Esophagus squamous epithelium (tissue), 5 donors: ENCODE measurements at regions not wholly inside any gene's neighbourhood (a gene's known extent, or its start where the extent isn't known, plus 50 kb on each side); places are given as distances from the start of the nearest gene placed in this dataset.
A peak's percentile ranks its signal among the peaks of the same experiment; 100 is the strongest.

Source experiments
- DNase-seq: peaks from one replicate; lab custom pipeline; 2025; lab: John Stamatoyannopoulos, UW
- H3K27ac ChIP-seq, 4 donors: fragments of 200-600 bp; sonication (generic); one replicate each; pipeline ENCODE4 v1.5.1; 2016 to 2019; ENCODE audit warnings: mild to moderate bottlenecking in 1 of 4
- H3K27me3 ChIP-seq, 4 donors: fragments of 200-600 bp; sonication (generic); 1 replicate in 3 of 4; 2 replicates in 1 of 4; pipeline versions ENCODE4 v1.5.1 to v1.6.0; 2017 to 2021; ENCODE audit warnings: antibody characterized with exemption in 1 of 4
- H3K36me3 ChIP-seq, 3 donors: fragments of 200-600 bp; sonication (generic); one replicate each; pipeline ENCODE4 v1.5.1; 2016 to 2019
- H3K4me1 ChIP-seq, 3 donors: fragments of 200-600 bp; sonication (generic); one replicate each; pipeline ENCODE4 v1.5.1; 2017 to 2019
- H3K4me3 ChIP-seq, 4 donors: fragments of 200-600 bp; sonication (generic); 1 replicate in 3 of 4; 2 replicates in 1 of 4; pipeline ENCODE4 v1.5.1; 2016 to 2019; ENCODE audit warnings: mild to moderate bottlenecking in 2 of 4, moderate library complexity in 1 of 4
- H3K9me3 ChIP-seq, 3 donors: fragments of 200-600 bp; sonication (generic); one replicate each; pipeline ENCODE4 v1.5.1; 2016 to 2019
- POLR2A ChIP-seq, 4 donors: fragments of 450-650 bp; IDR thresholded peaks; one replicate each; pipeline ENCODE4 v1.6.1; 2017; ENCODE audit warnings: antibody characterized with exemption in 4 of 4, mild to moderate bottlenecking in 4 of 4, moderate library complexity in 3 of 4
- WGBS, 2 donors: methylation state at CpG; one replicate each; pipeline ENCODE4 v1.1.5; 2018; 5-methylcytosine and 5-hydroxymethylcytosine counted together
- intact Hi-C: fragments of 100-400 bp; cut with DNase I; formaldehyde crosslinking; loops from one replicate; pipeline ENCODE4 v1.15.0; 2022
- TF ChIP-seq, protein P1 (sequence below), 6 experiments: fragments of 450-650 bp in 4 of 6; fragments of 200-600 bp in 2 of 6; sonication (generic) in 2 of 6; IDR thresholded peaks; one replicate each; pipeline ENCODE4 v1.5.1; 2016 to 2019; ENCODE audit warnings: antibody characterized with exemption in 6 of 6, mild to moderate bottlenecking in 4 of 6, moderate library complexity in 4 of 6
- donor health status: DM: yes; HTN: yes; CAD: no.

DNA sequence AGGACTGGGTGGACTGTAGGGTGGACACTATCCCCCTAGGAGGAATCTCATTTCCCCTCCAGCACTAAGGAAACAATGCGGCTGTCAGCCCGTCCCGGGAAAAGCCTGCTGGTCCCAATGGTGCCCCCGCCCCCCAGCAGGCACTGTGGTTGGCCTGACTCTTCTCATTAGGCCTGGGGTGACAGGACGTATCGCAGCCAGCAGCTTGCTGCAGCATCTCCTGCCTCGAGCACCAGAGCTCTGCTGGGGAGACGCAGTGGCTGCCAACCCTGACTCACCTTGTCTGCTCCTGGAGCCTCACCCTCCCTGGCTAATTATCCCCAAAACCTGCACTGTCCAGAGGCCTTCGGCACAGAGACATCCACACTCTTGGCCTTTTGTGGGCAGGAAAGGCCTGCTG is 115.1 kb upstream of the GJB5 start:
- Histone ChIP-seq H3K36me3 (no peaks in the 10 kb centered on the region), H3K4me3 (no peak overlapping the region), H3K27ac (peak overlapping the region in 3 of 4 donors; percentile 58 to 72 (median 58)), H3K9me3 (no peaks in the 10 kb centered on the region), H3K27me3 (no peaks in the 10 kb centered on the region), H3K4me1 (peaks cover 0 to 3% (median 0%) of the 10 kb centered on the region in 3 donors)
- WGBS, 2 donors = 40 to 49% methylated on average over 1 to 5 of the region's 9 CpGs
- intact Hi-C loops = no loop called here
- no peak for DNase-seq
- no peak for TF ChIP-seq POLR2A (IDR thresholded peaks at IDR 0.05)
- TF ChIP-seq, protein P1, sequence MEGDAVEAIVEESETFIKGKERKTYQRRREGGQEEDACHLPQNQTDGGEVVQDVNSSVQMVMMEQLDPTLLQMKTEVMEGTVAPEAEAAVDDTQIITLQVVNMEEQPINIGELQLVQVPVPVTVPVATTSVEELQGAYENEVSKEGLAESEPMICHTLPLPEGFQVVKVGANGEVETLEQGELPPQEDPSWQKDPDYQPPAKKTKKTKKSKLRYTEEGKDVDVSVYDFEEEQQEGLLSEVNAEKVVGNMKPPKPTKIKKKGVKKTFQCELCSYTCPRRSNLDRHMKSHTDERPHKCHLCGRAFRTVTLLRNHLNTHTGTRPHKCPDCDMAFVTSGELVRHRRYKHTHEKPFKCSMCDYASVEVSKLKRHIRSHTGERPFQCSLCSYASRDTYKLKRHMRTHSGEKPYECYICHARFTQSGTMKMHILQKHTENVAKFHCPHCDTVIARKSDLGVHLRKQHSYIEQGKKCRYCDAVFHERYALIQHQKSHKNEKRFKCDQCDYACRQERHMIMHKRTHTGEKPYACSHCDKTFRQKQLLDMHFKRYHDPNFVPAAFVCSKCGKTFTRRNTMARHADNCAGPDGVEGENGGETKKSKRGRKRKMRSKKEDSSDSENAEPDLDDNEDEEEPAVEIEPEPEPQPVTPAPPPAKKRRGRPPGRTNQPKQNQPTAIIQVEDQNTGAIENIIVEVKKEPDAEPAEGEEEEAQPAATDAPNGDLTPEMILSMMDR (IDR thresholded peaks at IDR 0.05) = no peak

DNA sequence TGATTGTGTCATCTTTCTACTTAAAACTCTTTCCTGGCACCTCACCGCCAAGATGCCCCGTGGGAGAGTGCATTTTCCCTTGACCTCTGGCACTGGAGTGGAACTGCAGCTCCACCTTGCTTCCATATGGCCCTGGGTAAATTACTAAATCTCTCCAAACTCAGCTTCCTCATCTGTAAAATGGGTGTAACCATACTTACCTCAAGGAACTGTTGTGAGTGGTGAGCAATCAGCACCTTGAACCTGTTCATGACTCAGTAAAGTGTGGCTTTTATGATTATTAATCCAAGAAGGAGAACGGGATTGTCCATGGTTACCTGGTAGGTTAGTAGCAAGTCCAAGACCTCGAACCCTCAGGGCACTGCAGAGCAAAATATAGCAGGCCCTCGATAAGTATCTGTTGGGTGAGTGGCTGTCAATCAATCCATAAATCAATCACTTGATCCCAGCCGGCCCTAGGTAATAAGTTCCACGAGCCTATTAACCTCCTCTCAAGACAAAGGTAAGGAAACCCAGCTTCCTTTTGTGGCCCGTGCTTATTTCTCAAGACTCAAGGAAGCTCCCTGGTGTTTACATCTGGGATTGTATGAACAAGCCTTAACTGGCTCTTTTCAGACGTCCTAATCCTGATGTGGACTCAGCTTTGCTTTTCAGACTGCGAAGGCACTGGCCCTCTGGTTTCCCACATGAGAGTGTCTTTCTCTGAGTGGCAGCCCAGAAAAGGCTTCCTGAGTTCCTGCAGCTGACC is 114.0 kb upstream of the GJB5 start:
- TF ChIP-seq, protein P1 (IDR thresholded peaks at IDR 0.05) = no peak
- no peak for TF ChIP-seq POLR2A (IDR thresholded peaks at IDR 0.05)
- Histone ChIP-seq H3K27me3 (no peaks in the 10 kb centered on the region), H3K27ac (peak overlapping the region; percentile 42 to 72 (median 58)), H3K4me3 (no peak overlapping the region), H3K4me1 (peaks cover 0 to 3% (median 0%) of the 10 kb centered on the region in 3 donors), H3K9me3 (no peaks in the 10 kb centered on the region), H3K36me3 (no peaks in the 10 kb centered on the region)
- no peak for DNase-seq
- WGBS, 2 donors = 16 to 41% methylated on average over 4 to 10 of the region's 10 CpGs
- intact Hi-C loops = no loop called here

DNA sequence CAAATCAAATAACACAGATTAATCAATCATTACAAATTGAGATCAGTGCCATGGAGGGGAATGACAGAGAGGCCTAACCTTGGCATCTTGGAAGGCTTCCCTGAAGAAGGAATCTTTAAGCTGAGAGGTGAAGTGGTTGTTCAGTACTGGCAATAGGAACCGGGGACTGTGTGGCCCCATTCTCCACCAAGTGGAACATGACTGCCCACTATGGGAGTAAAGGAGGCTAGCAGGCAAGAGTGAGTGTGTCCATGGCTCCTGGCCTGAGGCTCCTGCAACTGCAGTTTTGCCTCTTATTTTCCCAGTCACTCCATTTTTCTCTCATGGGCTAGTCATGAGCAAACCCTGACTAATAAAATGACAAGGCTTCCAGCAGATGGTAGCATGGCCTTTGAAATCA is 112.2 kb upstream of the GJB5 start:
- WGBS, 2 donors = 71% methylated on average over 1 of the region's 1 CpG; no CpG with 5 or more reads in 1 of the 2 donors
- DNase-seq = no peak
- no peak for TF ChIP-seq POLR2A (IDR thresholded peaks at IDR 0.05)
- TF ChIP-seq, protein P1 (IDR thresholded peaks at IDR 0.05) = peak in 1 of 6 experiments; percentile 36
- intact Hi-C loops = no loop called here
- Histone ChIP-seq H3K36me3 (no peaks in the 10 kb centered on the region), H3K4me1 (peaks cover 0 to 3% (median 0%) of the 10 kb centered on the region in 3 donors), H3K4me3 (no peak overlapping the region), H3K27me3 (peaks cover 0 to 14% (median 0%) of the 10 kb centered on the region in 4 donors), H3K9me3 (no peaks in the 10 kb centered on the region), H3K27ac (no peak overlapping the region)

DNA sequence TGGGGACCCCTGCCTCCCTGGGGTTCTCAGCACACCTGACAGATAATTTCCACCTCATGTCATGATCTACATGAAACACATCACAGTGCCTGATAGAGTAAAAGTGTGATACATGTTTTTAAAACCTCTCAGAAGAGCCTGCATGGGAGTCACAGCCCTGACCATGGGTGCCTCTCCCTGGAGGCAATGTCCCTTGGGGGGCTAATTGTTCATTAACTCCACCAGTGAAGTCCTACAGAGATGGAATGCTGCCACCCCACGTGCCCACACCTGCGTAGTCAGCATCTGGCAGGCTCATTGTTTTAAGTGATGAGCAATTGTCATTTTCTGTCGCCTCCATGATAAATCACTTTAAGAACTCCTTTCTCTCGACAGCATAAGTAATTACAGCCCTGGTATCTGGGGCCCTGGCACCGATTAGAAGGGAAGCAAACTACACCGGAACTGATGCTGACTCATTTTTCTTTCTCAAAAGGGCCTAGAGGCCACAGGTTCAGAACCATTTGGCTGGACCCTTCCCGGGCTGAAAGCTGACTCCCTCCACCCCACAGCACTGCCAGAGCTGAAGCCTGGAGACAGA is 109.6 kb upstream of the GJB5 start:
- intact Hi-C loops = no loop called here
- Histone ChIP-seq H3K4me3 (no peak overlapping the region), H3K27me3 (peaks cover 0 to 38% (median 0%) of the 10 kb centered on the region in 4 donors), H3K36me3 (no peaks in the 10 kb centered on the region), H3K4me1 (peaks cover 0 to 3% (median 0%) of the 10 kb centered on the region in 3 donors), H3K9me3 (no peaks in the 10 kb centered on the region), H3K27ac (no peak overlapping the region)
- TF ChIP-seq, protein P1 (IDR thresholded peaks at IDR 0.05) = no peak
- DNase-seq = no peak
- WGBS, 2 donors = 14 to 43% methylated on average over 6 to 7 of the region's 7 CpGs

DNA sequence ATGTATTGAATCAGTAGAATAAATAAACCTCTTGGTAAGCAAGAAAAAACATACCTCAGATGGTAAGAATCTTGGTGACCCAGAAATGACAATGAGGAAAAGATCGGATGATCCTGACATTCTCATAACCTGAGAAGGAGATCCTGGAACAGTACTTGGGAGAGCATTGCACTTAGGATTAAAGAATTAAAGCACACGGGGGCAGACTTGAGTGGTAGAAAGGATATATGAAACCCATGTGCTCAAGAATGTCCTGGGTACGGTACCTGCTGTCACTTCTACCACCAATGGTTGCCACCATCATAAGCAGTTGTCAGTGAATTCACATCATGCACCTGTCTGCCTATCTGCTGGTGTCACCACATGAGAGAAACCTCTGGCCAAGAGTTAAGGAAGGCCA is 108.9 kb upstream of the GJB5 start:
- intact Hi-C loops = no loop called here
- no peak overlapping the region for H3K27ac ChIP-seq
- WGBS, 2 donors = 39 to 63% methylated on average over 3 of the region's 3 CpGs
- H3K4me1 ChIP-seq = peaks cover 0 to 3% (median 0%) of the 10 kb centered on the region in 3 donors
- no peak for TF ChIP-seq POLR2A (IDR thresholded peaks at IDR 0.05)
- TF ChIP-seq, protein P1 (IDR thresholded peaks at IDR 0.05) = no peak
- H3K27me3 ChIP-seq = peaks cover 0 to 45% (median 0%) of the 10 kb centered on the region in 4 donors
- DNase-seq = no peak
- H3K36me3 ChIP-seq = no peaks in the 10 kb centered on the region
- no peaks in the 10 kb centered on the region for H3K9me3 ChIP-seq
- no peak overlapping the region for H3K4me3 ChIP-seq
